ENCODE measurements at regions not wholly inside any gene's neighbourhood (a gene's known extent, or its start where the extent isn't known, plus 50 kb on each side); places are given as distances from the start of the nearest gene placed in this dataset.

GRCh38 chr13:64347664-64348063, 2882.5 kb downstream of the PCDH9 start:
- TF ChIP-seq EZH2 (IDR thresholded peaks at IDR 0.05) (no peak), POLR2AphosphoS5 (IDR thresholded peaks at IDR 0.05; ENCODE audit: borderline replicate concordance, low read depth, low read length) (no peak)
